ENCODE measurements at regions not wholly inside any gene's neighbourhood (a gene's known extent, or its start where the extent isn't known, plus 50 kb on each side); places are given as distances from the start of the nearest gene placed in this dataset.
"Not testable (repeated sequence)": the region's sequence is repeated elsewhere in the genome, so short reads cannot be mapped to it uniquely, and the experiment has no call there.

GRCh38 chr20:40960101-40960500, 68.5 kb upstream of the TOP1 start:
- no peaks in the 10 kb centered on the region for H3K9me3 Mint-ChIP-seq
- H3K4me3 Mint-ChIP-seq: no peak overlapping the region
- ATAC-seq (replicated peaks in 1 of 2): no peak
- H3K36me3 Mint-ChIP-seq (ENCODE audit: insufficient read depth in 2 of 2): no peaks in the 10 kb centered on the region
- H3K4me1 Mint-ChIP-seq (ENCODE audit: low read depth): peaks cover 12% of the 10 kb centered on the region
- no peaks in the 10 kb centered on the region for H3K27me3 Mint-ChIP-seq (ENCODE audit: low read depth)
- no peak for DNase-seq
- no peak overlapping the region for H3K27ac Mint-ChIP-seq

GRCh38 chr20:40960521-40960956, 68.1 kb upstream of the TOP1 start:
- H3K27ac Mint-ChIP-seq: no peak overlapping the region
- ATAC-seq (replicated peaks in 1 of 2): no peak
- DNase-seq: no peak
- H3K27me3 Mint-ChIP-seq (ENCODE audit: low read depth): no peaks in the 10 kb centered on the region
- no peaks in the 10 kb centered on the region for H3K36me3 Mint-ChIP-seq (ENCODE audit: insufficient read depth in 2 of 2)
- no peak overlapping the region for H3K4me3 Mint-ChIP-seq
- peaks cover 12% of the 10 kb centered on the region for H3K4me1 Mint-ChIP-seq (ENCODE audit: low read depth)
- H3K9me3 Mint-ChIP-seq: no peaks in the 10 kb centered on the region

- Mint-ChIP-seq H3K27ac (no peak overlapping the region), H3K36me3 (ENCODE audit: insufficient read depth in 2 of 2) (no peaks in the 10 kb centered on the region), H3K27me3 (ENCODE audit: low read depth) (no peaks in the 10 kb centered on the region), H3K4me3 (no peak overlapping the region), H3K4me1 (ENCODE audit: low read depth) (peaks cover 12% of the 10 kb centered on the region), H3K9me3 (no peaks in the 10 kb centered on the region)
- DNase-seq (no peak), ATAC-seq (replicated peaks in 1 of 2) (peak in 1 of 2 donors; percentile 5)
Measured at GRCh38 chr20:40961176-40961575, 67.4 kb upstream of the TOP1 start.

GRCh38 chr20:40961686-40962640, 66.7 kb upstream of the TOP1 start:
- peaks cover 12% of the 10 kb centered on the region for H3K4me1 Mint-ChIP-seq (ENCODE audit: low read depth)
- no peaks in the 10 kb centered on the region for H3K27me3 Mint-ChIP-seq (ENCODE audit: low read depth)
- H3K4me3 Mint-ChIP-seq: no peak overlapping the region
- ATAC-seq (replicated peaks in 1 of 2) (peak; percentile 73 to 80), DNase-seq (peak in 1 of 2 donors; percentile 7)
- no peaks in the 10 kb centered on the region for H3K36me3 Mint-ChIP-seq (ENCODE audit: insufficient read depth in 2 of 2)
- no peaks in the 10 kb centered on the region for H3K9me3 Mint-ChIP-seq
- H3K27ac Mint-ChIP-seq: no peak overlapping the region

GRCh38 chr20:40962733-40963504, 65.7 kb upstream of the TOP1 start:
- no peaks in the 10 kb centered on the region for H3K36me3 Mint-ChIP-seq (ENCODE audit: insufficient read depth in 2 of 2)
- H3K9me3 Mint-ChIP-seq: no peaks in the 10 kb centered on the region
- ATAC-seq (replicated peaks in 1 of 2) (peak; percentile 76 to 84), DNase-seq (peak; percentile 70 to 82)
- no peaks in the 10 kb centered on the region for H3K27me3 Mint-ChIP-seq (ENCODE audit: low read depth)
- no peak overlapping the region for H3K4me3 Mint-ChIP-seq
- no peak overlapping the region for H3K27ac Mint-ChIP-seq
- peaks cover 12% of the 10 kb centered on the region for H3K4me1 Mint-ChIP-seq (ENCODE audit: low read depth)

GRCh38 chr20:40963505-40963845, 65.1 kb upstream of the TOP1 start:
- no peak for DNase-seq
- H3K27ac Mint-ChIP-seq: no peak overlapping the region
- no peak overlapping the region for H3K4me3 Mint-ChIP-seq
- H3K27me3 Mint-ChIP-seq (ENCODE audit: low read depth): no peaks in the 10 kb centered on the region
- peaks cover 12% of the 10 kb centered on the region for H3K4me1 Mint-ChIP-seq (ENCODE audit: low read depth)
- no peaks in the 10 kb centered on the region for H3K36me3 Mint-ChIP-seq (ENCODE audit: insufficient read depth in 2 of 2)
- H3K9me3 Mint-ChIP-seq: no peaks in the 10 kb centered on the region
- ATAC-seq (replicated peaks in 1 of 2): no peak

- Mint-ChIP-seq H3K36me3 (ENCODE audit: insufficient read depth in 2 of 2) (no peaks in the 10 kb centered on the region), H3K27me3 (ENCODE audit: low read depth) (peaks cover 20% of the 10 kb centered on the region), H3K9me3 (no peaks in the 10 kb centered on the region), H3K4me3 (no peak overlapping the region), H3K4me1 (ENCODE audit: low read depth) (peaks cover 24% of the 10 kb centered on the region), H3K27ac (no peak overlapping the region)
- no peak for ATAC-seq (replicated peaks in 1 of 2)
- no peak for DNase-seq
Measured at GRCh38 chr20:40965671-40966070, 63.0 kb upstream of the TOP1 start.

GRCh38 chr20:40966103-40966502, 62.5 kb upstream of the TOP1 start:
- Mint-ChIP-seq H3K27ac (no peak overlapping the region), H3K9me3 (no peaks in the 10 kb centered on the region), H3K4me1 (ENCODE audit: low read depth) (peaks cover 24% of the 10 kb centered on the region), H3K36me3 (ENCODE audit: insufficient read depth in 2 of 2) (no peaks in the 10 kb centered on the region), H3K27me3 (ENCODE audit: low read depth) (peaks cover 20% of the 10 kb centered on the region), H3K4me3 (no peak overlapping the region)
- DNase-seq: no peak
- ATAC-seq (replicated peaks in 1 of 2): no peak

GRCh38 chr20:40966516-40967185, 62.0 kb upstream of the TOP1 start:
- no peak for ATAC-seq (replicated peaks in 1 of 2)
- H3K4me3 Mint-ChIP-seq: no peak overlapping the region
- H3K4me1 Mint-ChIP-seq (ENCODE audit: low read depth): peaks cover 19% of the 10 kb centered on the region
- H3K27me3 Mint-ChIP-seq (ENCODE audit: low read depth): peaks cover 20% of the 10 kb centered on the region
- H3K9me3 Mint-ChIP-seq: no peaks in the 10 kb centered on the region
- no peaks in the 10 kb centered on the region for H3K36me3 Mint-ChIP-seq (ENCODE audit: insufficient read depth in 2 of 2)
- no peak for DNase-seq
- no peak overlapping the region for H3K27ac Mint-ChIP-seq

GRCh38 chr20:40967700-40968099, 60.9 kb upstream of the TOP1 start:
- H3K9me3 Mint-ChIP-seq: no peaks in the 10 kb centered on the region

GRCh38 chr20:40968816-40969562, 59.6 kb upstream of the TOP1 start:
- H3K27ac Mint-ChIP-seq; H3K9me3 Mint-ChIP-seq; H3K36me3 Mint-ChIP-seq (ENCODE audit: insufficient read depth in 2 of 2): not testable (repeated sequence)
- Mint-ChIP-seq H3K27me3 (ENCODE audit: low read depth) (peaks cover 20% of the 10 kb centered on the region), H3K4me1 (ENCODE audit: low read depth) (peaks cover 12% of the 10 kb centered on the region), H3K4me3 (peak overlapping the region; percentile 94 to 96)
- ATAC-seq (replicated peaks in 1 of 2) (peak; percentile 94 to 98), DNase-seq (peak; percentile 85 to 88)

More at GRCh38 chr20:40967700-40968099, 60.9 kb upstream of the TOP1 start:
- Mint-ChIP-seq H3K27ac (no peak overlapping the region), H3K36me3 (ENCODE audit: insufficient read depth in 2 of 2) (no peaks in the 10 kb centered on the region), H3K4me3 (no peak overlapping the region), H3K4me1 (ENCODE audit: low read depth) (peaks cover 12% of the 10 kb centered on the region), H3K27me3 (ENCODE audit: low read depth) (peaks cover 20% of the 10 kb centered on the region)
- ATAC-seq (replicated peaks in 1 of 2): no peak
- DNase-seq: no peak

GRCh38 chr20:40970218-40970617, 58.4 kb upstream of the TOP1 start:
- H3K4me3 Mint-ChIP-seq: no peak overlapping the region
- DNase-seq (no peak), ATAC-seq (replicated peaks in 1 of 2) (no peak)
- peaks cover 20% of the 10 kb centered on the region for H3K27me3 Mint-ChIP-seq (ENCODE audit: low read depth)
- H3K9me3 Mint-ChIP-seq: no peaks in the 10 kb centered on the region
- H3K27ac Mint-ChIP-seq: no peak overlapping the region
- peaks cover 12% of the 10 kb centered on the region for H3K4me1 Mint-ChIP-seq (ENCODE audit: low read depth)
- no peaks in the 10 kb centered on the region for H3K36me3 Mint-ChIP-seq (ENCODE audit: insufficient read depth in 2 of 2)

Data from activated T-cell treated with anti-CD3 and anti-CD28 coated beads, Interleukin-2, amount 50 U/mL, for 72 hours (primary cell).